HG02623 (cell line): ENCODE measurements at regions not wholly inside any gene's neighbourhood (a gene's known extent, or its start where the extent isn't known, plus 50 kb on each side); places are given as distances from the start of the nearest gene placed in this dataset.

Experiments used
- ATAC-seq: cut with Tn5 transposase; IDR thresholded peaks from one replicate; pipeline ENCODE4 v1.9.1; 2021; ENCODE audit warnings: moderate library complexity; ENCODE audit not compliant: unreplicated experiment

- no peak for ATAC-seq
Observed at GRCh38 chr9:14967450-14968321, 57.5 kb upstream of the FREM1 start.

DNA sequence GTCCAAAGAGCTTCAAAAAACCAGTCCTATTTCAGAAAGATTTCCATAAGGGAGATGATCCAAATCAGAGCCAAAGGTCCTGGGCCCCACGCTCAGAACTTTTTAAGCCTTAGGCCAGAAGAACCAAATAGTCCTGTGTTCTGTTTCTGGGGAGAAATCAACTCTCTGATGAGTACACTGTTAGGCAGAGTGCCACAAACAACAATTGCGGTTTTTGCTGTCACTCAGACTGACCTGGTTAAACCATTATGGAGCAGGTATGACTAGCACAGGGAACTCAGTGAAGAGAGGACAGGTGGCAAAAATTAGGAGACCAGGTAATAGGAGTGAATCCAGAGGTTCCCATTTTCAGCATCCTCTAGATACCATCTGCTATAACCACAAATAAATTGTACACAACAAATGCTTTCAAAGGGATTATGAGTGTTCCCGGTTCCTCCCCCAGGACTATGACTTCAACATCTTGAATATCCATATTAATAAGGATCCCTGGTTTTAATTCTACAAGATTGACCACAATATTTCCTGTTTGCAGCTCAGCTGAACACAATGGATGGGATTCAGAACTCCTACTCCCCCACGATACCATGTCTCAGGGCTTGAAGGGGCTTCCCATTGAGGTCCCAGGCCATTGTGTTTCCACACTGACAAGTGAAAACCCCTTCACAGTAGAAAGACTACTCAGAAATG, 52.1 kb upstream of the FREM1 start:
- ATAC-seq: no peak

GRCh38 chr9:14961372-14962068, 51.3 kb upstream of the FREM1 start:
- no peak for ATAC-seq

GRCh38 chr9:14960881-14961280, 50.7 kb upstream of the FREM1 start:
- ATAC-seq: no peak
